Stimulated activated CD4-positive, alpha-beta T cell treated with anti-CD3 and anti-CD28 coated beads, Interleukin-4, amount 100 ng/mL, for 4 hours (primary cell): ENCODE measurements at regions not wholly inside any gene's neighbourhood (a gene's known extent, or its start where the extent isn't known, plus 50 kb on each side); places are given as distances from the start of the nearest gene placed in this dataset.

Experiments used
- DNase-seq, 2 experiments: peaks; one replicate each; pipeline ENCODE4 v3.0.0-alpha.2; 2020

DNA sequence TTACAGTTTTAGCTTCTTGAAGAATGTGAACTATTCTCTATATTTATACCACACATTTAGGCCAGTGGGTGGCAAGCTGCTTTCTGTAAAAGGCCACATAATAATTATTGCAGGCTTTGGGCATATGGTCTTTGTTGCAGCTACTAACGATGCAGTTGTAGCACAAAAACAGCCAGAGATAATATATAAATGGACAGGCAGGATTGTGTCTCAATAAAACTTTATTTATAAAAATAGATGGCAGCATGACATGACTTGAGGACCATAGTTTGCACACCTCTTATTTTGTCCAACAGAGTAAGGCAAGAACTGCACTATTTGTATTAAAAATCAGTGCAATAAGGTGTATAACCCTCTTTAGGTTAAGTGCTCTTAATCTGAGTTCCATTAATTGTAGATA is 415.0 kb downstream of the ANXA1 start:
- DNase-seq: no peak

DNA sequence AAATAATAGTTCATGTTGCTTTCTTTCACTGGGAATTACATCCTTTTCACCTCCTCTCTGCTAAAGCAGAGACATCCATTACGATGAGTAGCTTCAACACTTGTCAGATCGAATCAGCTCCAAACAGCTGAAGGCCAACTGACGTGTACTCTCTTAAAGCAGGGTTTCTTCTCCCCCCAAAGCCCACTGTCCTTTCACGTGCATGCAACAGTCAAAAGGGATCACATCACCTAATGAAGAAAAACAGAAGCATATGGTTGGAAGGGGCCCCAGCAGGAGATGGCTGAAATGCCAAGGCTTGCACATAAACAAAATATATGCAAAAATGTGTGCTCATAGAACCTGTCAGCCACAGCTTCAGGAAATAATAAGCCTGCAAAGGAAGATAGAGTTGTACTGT is 421.6 kb downstream of the ANXA1 start:
- DNase-seq: no peak

DNA sequence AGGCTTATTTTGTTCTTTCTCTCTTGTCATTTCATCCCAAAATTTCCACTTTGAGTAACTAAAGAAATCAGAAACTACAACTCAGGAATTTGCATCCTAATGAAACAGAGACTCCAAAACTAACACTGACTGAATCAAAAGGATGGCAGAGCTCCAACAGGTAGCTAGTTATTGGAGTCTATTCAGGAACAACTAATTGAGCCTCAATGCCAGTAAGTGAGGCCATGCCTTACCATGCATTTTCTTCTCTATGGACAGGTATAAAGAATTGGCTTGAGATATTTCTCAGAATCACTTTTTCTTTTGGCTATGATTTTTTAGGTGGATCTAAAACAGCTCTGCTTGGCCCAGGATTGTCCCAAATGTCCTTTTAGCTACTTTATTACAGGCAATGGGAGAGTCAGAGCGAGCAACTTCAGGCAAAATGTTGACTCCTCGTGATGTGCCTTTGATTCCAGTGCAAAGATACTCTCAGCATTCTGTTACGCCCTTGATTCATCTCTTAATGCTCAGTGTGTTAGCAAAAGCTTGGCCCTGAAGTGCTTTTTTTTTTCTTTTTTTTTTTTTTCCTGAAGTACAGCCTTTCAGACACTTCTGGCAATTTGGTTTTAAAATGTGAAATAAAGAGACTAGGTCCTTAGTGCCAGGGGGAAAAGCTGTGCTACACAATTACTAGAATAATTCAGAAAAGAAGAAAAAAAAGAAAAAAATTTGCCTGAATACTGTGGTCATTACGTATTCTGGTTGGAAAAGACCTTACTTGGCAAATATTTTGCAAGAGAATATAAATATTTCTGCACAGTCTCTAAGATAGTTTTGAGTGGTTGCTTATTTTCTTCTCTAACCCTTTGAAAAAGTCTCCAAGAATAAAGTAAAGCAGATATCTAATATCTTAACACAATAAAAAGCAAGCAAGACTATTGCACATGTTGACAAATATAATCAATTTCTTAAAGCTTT is 423.7 kb downstream of the ANXA1 start:
- DNase-seq: no peak

DNA sequence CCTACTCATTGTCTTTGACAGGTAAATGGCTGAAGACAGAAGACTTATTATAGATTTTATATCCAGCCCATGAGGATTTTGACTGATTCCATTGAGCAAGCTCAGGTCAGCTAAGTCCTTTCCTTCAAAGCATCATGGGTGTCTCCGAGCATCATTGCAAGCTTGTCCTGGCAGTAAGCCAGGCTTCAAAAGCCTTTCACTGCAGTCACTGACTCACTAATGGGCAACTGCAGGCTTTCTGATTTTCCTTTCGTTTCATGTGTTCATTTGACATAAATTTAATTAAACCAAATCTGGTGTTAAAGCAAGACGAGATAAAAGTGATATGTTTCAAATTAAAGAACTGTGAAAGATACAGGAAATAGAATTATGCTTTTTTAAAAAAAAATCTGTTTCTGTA is 426.2 kb downstream of the ANXA1 start:
- no peak for DNase-seq

DNA sequence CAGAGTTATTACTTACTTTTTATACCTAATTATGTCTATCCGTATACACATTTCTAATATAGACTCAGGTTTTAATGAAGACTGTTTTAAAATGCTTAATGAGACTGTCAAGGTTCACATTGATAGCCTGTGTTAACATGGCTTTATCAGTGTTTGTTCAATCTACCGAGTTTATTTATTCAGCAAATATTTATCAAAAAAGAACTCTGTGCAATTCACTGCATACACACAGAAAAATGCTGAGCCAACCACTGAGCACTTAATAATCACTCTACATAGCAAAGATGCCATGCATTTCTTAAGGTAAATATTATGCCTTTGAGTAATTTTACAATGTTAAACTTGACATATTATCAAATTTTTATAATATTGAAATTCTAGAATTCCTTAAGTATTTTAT is 428.2 kb downstream of the ANXA1 start:
- DNase-seq: no peak

DNA sequence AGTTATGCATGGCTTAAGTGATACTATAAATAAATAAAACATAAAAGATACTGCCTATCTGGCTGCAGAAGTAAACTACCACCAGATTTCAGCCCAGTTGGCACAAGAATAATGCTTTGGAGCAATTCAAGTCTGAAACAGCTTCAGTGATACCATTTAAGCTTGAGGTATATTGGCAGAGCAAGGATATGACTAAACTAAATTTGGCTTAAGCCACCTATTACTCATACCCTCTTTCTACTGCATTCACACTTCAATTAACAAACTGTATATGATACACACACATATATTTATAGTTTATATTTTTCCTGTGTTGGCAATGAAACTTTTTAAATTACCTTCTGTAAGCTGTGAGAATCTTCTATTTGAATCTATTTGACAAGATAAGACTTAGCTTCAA is 431.9 kb downstream of the ANXA1 start:
- no peak for DNase-seq

DNA sequence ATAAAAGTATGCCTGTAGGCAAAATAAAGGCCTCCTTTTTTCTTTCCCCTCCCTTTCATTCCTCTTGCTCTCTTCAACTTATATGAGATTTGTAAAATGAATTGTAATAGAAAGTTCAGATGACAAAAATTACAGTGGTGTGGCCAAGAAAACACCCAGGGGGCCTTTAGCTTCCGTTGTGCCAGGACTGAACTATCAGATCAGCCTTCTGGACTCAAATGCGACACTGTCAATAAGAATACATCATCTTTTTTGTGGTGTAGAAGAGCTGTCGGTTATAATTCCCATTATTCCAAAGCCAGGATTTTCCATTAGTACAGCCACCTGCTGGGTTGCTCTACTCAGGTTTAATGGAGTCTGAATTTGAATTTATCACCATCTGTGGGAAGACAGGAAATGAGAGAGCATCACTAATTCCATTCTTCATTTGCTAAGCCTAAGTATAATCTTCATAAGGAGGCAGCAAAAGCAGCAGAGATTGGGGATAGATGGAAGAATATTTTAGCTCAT is 443.4 kb downstream of the ANXA1 start:
- DNase-seq: no peak

DNA sequence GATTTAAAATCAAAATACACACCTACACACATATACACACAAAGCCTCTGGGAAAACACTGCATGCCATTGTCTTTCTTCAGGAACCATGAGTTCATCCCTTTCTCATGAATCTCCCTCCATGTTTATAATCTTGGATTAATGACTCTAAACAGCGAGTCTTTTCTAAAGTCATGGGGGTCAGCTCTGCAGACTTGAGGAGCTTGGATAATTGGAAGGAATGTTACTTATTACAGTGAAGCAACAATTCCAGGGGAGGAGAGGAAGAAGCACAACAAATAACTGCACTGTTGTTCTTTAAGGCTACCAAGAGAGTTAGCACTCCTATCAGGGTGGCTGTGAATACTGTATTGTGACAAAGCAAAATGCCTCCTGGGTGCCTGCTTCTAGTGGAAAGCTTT is 444.7 kb downstream of the ANXA1 start:
- DNase-seq: no peak

DNA sequence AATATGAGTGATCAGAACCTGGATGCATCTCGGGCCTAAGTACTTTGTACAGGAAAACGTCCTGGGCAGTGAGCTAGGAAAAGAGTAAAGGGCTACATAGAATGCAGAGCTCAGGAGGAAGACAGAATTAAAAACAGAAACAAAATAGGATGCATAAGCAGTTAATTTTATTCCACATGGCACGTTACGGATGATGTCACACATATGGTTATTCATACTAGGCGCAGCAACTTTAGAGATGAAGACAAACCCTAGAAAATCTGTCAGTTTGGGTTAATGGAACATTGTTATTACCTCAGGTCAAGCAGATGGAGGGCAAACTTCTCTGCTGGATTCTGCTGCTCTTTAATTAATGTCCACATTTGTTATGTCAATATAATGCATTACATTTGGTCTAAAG is 445.4 kb downstream of the ANXA1 start:
- no peak for DNase-seq

DNA sequence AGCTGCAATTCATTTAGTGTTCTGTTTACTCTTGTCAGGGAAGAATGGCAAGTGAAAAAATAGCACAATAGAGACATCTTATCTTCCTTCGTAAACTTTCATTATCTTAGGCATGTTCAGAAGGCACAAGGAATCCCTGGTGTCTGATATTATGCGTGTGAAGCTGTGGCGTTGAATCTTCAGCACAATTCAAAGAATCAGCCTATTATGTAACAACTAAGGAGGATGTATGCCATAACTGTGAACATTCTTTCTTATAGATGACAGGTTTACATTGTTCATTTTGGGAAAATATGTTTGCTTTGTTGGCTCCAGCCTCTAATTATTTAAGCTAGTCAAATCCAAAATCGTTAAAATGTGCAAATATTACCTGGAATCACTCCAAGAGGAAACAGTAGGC is 446.1 kb downstream of the ANXA1 start:
- no peak for DNase-seq

DNA sequence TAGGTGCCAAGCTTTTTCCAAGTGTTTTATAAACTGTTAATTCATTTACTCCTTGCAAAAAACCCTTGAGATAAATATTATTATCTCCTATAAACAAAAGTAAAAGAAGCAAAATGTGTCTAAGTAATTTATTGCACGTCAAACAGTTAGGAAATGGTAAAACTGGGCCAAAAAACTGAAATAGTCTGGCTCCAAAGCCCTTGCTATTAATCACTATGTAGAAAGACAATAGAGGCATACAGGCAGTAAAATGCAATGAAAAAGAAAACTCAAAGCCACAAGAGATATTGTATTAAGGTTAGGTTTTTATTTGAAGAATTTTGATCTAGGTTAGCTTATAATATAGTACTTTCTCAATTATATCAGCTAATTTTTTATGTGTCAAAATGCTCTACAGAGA is 457.7 kb downstream of the ANXA1 start:
- no peak for DNase-seq

DNA sequence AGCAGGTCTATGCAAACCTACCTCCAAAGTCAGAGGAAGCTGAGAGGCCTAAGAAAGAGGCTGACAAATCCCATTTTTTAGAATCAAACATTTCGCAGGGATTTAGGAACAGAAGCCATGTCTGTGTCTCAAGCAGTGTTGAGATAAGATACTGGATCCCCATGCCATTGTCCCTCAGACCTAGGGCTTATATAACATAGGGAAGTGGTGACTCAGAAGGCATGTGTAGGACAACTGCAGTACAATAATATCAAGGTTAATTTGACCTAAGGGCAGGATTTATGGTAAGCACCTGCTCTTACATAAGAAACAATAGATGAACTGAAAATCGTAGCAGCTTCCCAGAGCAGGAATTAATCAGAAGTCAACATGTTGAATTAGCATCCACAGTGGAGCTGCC is 459.4 kb downstream of the ANXA1 start:
- no peak for DNase-seq

DNA sequence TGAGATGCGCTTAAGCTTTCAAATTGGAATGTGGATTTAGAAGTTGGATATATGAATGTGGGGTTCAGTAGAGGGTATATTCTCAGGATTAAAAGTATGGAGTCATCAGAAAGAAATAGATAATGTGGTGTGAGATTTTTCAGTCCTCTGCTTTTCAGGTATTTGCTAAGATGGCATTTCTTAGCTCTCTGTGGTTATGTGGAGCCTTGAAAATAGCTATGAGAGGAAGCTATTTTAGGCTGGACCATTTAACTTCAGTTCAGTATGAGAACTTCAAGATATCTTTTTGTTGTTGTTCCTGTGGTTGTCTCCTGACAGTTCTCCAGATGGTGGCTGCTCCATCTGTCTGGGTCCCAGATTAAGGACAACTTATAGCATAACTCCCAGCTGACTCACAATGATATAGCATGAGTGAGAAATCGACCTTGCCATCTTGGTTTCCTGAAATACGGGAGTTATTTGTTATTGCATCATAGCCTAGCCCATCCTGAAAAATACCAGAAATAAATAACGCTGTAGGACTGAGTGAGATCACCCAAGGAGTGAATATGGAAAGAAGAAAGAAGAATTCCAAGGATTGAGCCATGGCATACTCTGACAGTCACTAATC is 461.5 kb downstream of the ANXA1 start:
- no peak for DNase-seq

DNA sequence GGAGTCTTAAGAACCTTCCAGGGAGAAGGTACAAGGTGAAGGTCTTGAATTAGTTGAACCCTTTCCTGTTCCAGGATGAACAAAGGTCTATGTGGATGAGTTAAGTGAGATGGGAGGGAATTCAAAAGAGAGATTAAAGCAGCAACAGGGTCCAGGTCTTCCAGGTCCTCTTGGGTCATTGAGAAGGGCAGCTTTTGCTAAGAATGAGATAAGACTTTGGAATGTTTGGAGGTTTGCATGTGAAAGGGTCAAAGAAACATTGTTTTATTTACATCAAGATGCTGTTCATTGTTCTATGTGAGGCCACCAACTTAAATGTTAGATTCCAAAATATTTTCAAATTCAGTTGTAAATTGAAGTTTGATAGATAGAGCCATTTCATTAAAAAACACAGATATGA is 463.9 kb downstream of the ANXA1 start:
- no peak for DNase-seq

DNA sequence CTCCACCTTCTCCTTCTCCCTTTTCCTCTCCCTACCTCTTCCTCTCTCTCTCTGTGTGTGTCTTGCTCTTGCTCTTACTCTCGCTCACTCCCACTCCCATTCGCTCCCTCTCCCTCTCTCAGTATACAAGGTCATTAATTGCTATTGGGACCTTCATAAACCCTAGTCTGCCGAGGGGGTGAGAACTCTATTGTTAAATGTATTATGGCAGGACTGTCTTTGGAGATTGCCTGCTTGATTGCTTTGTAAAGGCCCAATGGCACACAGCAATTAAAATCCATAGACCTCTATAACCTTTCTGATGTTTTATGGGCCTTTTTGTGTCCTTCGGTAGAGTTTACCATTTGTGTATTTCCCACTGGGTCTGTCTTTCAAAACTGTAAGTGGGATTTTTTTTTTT is 465.9 kb downstream of the ANXA1 start:
- DNase-seq: no peak

DNA sequence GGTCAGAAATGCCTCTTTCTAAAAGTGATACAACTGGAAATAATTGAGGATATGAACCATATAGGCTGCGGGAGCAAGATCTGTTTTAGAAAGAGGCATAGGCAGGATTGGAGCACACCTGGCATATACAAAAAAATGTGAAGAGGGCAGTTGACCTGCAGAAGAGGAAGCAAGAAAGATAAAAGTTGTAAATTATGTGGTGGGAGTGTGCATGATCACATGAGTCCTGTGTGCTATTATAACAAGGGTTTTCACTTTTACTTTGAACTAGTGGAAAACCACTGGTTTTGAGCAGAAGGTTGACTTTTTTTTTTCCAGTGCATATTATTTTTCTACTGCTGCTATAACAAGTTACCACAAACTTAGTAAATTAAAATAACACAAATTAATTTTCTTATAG is 489.3 kb downstream of the ANXA1 start:
- DNase-seq: no peak

DNA sequence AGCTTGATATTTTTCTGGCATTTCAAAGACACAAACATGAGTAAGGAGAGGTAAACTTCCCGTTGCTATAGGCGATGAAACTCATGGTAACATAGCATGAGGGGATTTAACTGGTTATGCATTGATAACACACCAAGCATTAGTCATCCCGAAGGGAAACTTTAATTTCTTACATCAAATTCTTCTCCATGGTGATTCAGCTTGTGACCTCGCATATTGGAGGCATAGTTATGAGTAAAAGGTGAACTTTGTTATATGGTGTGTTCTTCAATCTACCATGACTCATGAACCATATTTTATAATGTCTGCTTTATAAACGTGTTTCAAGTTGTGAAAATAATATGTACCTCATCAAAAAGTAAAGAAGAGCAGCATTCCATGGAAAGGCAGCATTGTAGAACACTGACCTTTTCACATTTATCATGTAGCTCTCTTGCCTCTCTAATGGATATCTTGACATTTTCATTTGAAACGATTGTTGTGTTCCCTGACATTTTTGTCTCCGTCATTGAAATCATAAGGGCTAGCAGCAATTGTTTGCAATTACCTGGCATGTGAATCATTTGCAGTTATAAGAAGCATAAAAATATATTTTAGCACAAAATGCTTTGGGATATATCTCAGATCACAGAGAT is 491.8 kb downstream of the ANXA1 start:
- DNase-seq: no peak

DNA sequence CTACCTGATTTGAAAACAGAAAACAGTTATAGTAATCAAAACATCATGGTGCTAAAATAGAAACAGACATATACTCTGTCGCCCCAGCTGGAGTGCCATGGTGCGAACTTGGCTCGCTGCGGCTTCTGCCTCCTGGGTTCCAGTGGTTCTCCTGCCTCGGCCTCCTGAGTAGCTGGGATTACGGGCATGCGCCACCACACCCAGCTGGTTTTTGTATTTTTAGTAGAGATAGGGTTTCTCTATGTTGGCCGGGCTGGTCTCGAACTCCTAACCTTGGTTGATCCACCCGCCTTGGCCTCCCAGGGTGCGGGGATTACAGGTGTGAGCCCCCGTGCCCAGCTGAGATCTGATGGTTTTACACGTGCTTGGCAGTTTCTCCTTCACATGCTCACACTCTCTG is 495.9 kb downstream of the ANXA1 start:
- DNase-seq: no peak

DNA sequence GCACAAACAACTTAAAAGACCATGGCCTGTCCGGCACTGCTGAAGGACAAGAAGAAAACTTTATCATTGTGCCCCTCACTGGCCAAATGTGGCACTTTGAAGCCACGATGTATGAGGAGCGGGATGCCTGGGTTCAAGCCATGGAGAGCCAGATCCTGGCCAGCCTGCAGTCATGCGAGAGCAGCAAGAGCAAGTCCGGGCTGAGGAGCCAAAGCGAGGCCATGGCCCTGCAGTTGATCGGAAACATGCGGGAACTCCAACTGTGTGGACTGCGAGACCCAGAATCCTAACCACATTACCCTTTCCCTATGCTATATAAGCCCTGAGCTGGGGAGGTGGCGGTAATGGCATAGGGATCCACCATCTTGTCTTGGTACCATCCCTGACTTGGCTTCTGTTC is 497.9 kb downstream of the ANXA1 start:
- DNase-seq: no peak

DNA sequence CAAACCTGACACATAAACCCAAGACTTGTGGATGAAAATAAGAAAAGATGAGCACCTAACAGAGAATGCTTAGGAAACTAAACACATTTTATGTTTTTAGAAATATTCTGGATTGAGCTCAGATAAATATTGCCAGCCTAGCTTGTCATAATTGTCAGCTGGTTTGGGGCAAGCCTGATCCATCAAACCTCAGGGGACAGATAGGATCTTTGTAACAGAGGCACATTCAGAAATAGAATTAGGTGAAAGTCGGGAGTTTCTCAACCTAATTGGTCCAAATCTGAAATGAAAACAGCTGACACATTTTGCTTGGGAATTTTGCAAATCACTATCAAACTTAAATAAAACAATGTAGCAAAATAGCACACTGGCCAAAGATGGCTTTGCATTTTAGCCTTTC is 503.7 kb downstream of the ANXA1 start:
- DNase-seq: no peak

DNA sequence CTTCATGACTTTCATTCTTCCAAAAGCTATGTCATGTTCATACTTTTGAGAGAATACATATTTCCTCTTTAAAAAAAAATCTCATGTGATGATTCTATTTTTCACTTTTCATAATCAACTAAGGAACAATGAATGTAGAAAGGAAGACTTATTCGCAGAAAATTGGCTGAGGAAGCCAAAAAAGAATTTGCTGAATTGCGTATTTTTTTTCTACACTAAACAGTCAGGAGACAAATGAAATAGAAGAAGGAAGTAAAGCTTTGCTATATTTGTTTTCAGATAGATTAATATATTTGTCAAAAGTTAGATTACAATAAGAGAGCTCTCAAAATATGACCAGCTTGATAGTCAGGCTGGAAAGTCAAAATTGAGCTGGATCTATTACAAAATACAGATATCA is 504.2 kb downstream of the ANXA1 start:
- DNase-seq: no peak

DNA sequence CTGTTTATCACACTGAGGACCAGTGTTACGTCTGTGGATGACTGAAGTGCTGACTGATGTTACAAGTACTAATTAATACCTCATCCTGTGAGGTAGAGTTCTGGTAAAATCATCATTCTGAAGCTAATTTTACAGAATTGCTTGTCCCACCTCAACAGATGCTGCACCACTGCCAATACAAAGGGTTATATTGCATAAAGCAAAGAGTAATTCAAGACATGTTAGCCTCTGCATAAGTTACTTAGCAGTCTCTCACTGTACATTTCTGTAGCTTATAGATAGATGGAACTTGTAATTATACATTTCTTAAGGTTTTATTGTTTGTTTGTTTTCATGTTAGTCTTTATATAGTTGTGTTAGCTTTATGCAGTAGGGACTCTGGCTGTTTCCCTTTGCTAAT is 513.6 kb downstream of the ANXA1 start:
- no peak for DNase-seq

DNA sequence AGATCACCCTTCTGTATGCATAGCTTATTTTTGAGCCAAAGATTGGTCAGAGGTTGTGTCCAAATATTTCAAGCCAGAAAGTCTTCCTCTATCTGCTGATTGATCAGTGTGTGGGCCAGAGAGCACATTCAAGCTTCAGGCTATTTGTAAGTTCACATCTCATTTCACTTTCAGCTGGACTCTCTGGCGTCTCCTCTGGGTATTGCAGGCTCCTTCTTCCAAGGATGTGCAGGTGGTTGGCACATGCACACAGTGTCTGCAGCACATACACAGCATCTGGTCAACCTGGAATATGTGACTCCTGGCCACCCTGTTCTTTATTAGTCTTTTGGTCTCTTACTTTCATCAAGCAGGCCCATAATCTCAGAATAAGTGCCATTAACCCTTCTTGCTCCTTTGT is 516.1 kb downstream of the ANXA1 start:
- no peak for DNase-seq

DNA sequence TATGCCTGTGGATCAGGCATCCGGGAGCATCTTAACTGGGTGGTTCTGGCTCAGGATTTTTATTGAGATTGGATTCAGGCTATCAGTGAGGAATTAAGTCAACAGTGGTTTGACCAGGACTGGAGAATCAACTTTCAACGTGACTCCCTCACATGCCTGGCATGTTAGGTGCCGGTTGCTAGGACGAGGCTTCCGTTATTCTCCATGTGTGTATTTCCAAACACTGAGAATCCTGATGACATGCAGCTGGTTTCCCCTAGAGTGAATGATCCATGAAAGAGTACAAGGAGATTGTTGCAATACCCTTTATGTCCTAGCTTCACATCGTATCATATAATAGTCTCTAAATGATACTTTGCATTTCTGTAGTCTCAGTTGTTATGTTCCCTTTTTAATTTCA is 529.2 kb downstream of the ANXA1 start:
- DNase-seq: no peak
